ENCODE measurements at regions not wholly inside any gene's neighbourhood (a gene's known extent, or its start where the extent isn't known, plus 50 kb on each side); places are given as distances from the start of the nearest gene placed in this dataset.

DNA sequence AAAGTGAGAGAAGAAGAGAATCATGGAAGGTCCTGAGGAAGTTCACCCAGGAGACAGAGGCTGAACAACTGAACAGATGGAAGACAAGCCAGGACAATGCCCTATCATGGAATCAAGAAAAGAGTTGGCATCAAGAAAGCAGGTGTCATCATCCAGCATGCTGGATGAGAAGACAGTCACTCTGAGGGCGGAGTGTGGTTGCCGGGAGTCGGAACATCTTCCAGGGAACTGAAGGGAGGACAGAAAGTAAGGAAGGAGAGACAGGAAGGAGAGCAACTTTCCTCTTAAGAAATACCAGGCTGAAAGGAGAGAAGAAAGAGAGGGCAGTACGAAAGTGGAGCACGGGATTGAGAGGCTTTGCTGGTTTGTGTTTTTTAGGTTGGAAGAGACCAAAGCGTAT is 654.5 kb upstream of the CELF2 start:
- Histone ChIP-seq H2AFZ (ENCODE audit: low read length) (no peak overlapping the region), H3K9me2 (replicated peaks; ENCODE audit: insufficient read depth, low read length) (no peaks in the 10 kb centered on the region), H4K20me1 (ENCODE audit: insufficient read depth, low read depth, low read length) (no peaks in the 10 kb centered on the region), H3K27me3 (ENCODE audit: low read length) (no peaks in the 10 kb centered on the region), H3K4me1 (ENCODE audit: low read length) (no peaks in the 10 kb centered on the region), H3K9ac (ENCODE audit: low read length) (no peak overlapping the region), H3K79me2 (ENCODE audit: low read length) (no peaks in the 10 kb centered on the region), H3K9me3 (ENCODE audit: low read length) (no peaks in the 10 kb centered on the region), H3K27ac (ENCODE audit: low read length) (no peak overlapping the region), H3K4me2 (ENCODE audit: low read depth, low read length, poor library complexity, severe bottlenecking) (no peak overlapping the region), H3K4me3 (ENCODE audit: low read length) (no peak overlapping the region), H3K36me3 (ENCODE audit: insufficient read depth, low read length) (no peaks in the 10 kb centered on the region)
- DNase-seq = no peak

DNA sequence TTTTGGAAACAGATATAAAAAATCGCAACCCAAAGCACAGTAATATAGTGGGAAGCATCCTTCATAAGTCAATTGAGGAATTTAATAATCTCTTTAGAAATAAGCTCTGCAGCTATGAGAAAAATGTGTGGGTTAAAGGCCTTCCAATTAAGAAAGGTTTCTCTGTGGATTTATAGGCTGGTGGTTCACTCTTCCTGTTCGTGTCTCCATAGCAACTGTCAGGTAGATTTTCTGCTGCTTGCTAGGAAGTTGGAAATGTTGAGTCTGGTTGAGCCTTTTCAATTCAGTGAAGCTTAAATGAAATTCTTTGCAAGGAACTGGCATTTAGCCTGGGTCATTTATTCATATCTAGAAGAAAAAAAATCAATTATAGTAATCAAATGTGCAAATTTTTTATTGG is 652.8 kb upstream of the CELF2 start:
- Histone ChIP-seq H4K20me1 (ENCODE audit: insufficient read depth, low read depth, low read length) (no peaks in the 10 kb centered on the region), H2AFZ (ENCODE audit: low read length) (no peak overlapping the region), H3K36me3 (ENCODE audit: insufficient read depth, low read length) (no peaks in the 10 kb centered on the region), H3K9ac (ENCODE audit: low read length) (no peak overlapping the region), H3K79me2 (ENCODE audit: low read length) (no peaks in the 10 kb centered on the region), H3K4me2 (ENCODE audit: low read depth, low read length, poor library complexity, severe bottlenecking) (no peak overlapping the region), H3K4me3 (ENCODE audit: low read length) (no peak overlapping the region), H3K9me3 (ENCODE audit: low read length) (no peaks in the 10 kb centered on the region), H3K27ac (ENCODE audit: low read length) (no peak overlapping the region), H3K9me2 (replicated peaks; ENCODE audit: insufficient read depth, low read length) (no peaks in the 10 kb centered on the region), H3K4me1 (ENCODE audit: low read length) (no peaks in the 10 kb centered on the region), H3K27me3 (ENCODE audit: low read length) (no peaks in the 10 kb centered on the region)
- no peak for DNase-seq

DNA sequence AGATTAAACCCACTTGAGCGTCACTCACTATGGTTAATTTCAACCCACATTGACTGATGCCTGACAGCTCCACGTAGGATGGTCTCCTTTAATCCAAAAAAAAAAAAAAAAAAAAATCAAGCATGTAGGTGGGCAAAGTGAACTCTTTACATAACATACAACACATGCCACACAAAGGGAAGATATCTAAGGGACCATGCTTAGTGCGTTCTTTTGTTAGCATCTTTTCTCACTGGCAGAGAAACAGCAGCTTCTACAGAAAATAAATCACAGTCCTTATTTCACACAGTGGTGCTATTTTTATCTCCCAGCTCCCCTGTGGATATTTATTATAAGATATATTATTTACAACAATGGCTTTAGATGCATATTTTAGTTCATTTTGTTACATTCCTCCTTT is 652.0 kb upstream of the CELF2 start:
- no peaks in the 10 kb centered on the region for H3K79me2 ChIP-seq (ENCODE audit: low read length)
- no peaks in the 10 kb centered on the region for H3K27me3 ChIP-seq (ENCODE audit: low read length)
- no peak overlapping the region for H3K27ac ChIP-seq (ENCODE audit: low read length)
- no peaks in the 10 kb centered on the region for H4K20me1 ChIP-seq (ENCODE audit: insufficient read depth, low read depth, low read length)
- H3K9ac ChIP-seq (ENCODE audit: low read length) = no peak overlapping the region
- no peak overlapping the region for H3K4me2 ChIP-seq (ENCODE audit: low read depth, low read length, poor library complexity, severe bottlenecking)
- no peaks in the 10 kb centered on the region for H3K9me2 ChIP-seq (replicated peaks; ENCODE audit: insufficient read depth, low read length)
- H3K4me3 ChIP-seq (ENCODE audit: low read length) = no peak overlapping the region
- H3K9me3 ChIP-seq (ENCODE audit: low read length) = no peaks in the 10 kb centered on the region
- H2AFZ ChIP-seq (ENCODE audit: low read length) = no peak overlapping the region
- H3K4me1 ChIP-seq (ENCODE audit: low read length) = no peaks in the 10 kb centered on the region
- H3K36me3 ChIP-seq (ENCODE audit: insufficient read depth, low read length) = no peaks in the 10 kb centered on the region
- no peak for DNase-seq

DNA sequence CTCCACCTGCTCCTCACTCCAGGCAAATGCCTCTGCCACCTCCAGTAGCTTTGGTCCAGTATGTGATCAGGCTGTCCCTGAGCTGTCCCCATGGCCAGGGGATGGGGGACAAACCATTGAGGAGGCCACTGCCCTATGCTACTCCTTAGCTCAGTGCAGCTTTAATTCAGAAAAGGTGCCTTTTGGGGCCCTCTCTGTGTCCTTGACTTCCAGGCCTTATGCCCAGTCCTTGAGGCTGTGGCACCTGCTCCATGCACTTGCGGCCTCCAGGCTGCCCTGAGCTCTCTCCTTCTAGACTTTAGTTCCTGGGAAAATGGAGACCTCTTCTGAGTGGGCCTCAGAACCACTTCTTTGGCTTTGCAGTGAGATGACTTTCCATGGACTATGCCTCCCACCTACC is 650.8 kb upstream of the CELF2 start:
- H3K4me2 ChIP-seq (ENCODE audit: low read depth, low read length, poor library complexity, severe bottlenecking) = no peak overlapping the region
- no peak overlapping the region for H3K9ac ChIP-seq (ENCODE audit: low read length)
- H3K9me2 ChIP-seq (replicated peaks; ENCODE audit: insufficient read depth, low read length) = no peaks in the 10 kb centered on the region
- H3K79me2 ChIP-seq (ENCODE audit: low read length) = no peaks in the 10 kb centered on the region
- DNase-seq = no peak
- no peak overlapping the region for H3K4me3 ChIP-seq (ENCODE audit: low read length)
- H3K9me3 ChIP-seq (ENCODE audit: low read length) = no peaks in the 10 kb centered on the region
- H3K27me3 ChIP-seq (ENCODE audit: low read length) = no peaks in the 10 kb centered on the region
- no peaks in the 10 kb centered on the region for H3K36me3 ChIP-seq (ENCODE audit: insufficient read depth, low read length)
- H3K27ac ChIP-seq (ENCODE audit: low read length) = no peak overlapping the region
- no peaks in the 10 kb centered on the region for H3K4me1 ChIP-seq (ENCODE audit: low read length)
- no peak overlapping the region for H2AFZ ChIP-seq (ENCODE audit: low read length)
- H4K20me1 ChIP-seq (ENCODE audit: insufficient read depth, low read depth, low read length) = no peaks in the 10 kb centered on the region

DNA sequence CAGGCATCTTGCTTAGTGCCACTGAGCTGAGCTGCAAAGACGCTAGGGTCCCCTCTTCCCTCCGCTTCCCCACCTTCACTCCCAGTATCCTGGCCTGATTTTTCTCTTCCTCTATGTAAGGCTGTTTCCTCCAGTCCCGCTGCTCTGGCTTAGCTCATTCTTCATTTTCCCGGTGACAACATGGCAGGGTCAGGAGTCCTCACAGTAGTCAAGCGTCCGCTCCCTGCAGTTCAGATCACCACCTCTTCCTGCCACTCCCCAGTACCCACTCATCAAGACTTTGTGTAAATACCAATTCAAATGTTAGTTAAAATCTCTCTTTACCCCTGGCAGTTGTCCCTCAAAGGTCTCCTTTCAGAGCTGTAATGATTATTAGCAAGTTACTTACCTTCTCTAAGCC is 650.4 kb upstream of the CELF2 start:
- no peaks in the 10 kb centered on the region for H3K79me2 ChIP-seq (ENCODE audit: low read length)
- no peaks in the 10 kb centered on the region for H4K20me1 ChIP-seq (ENCODE audit: insufficient read depth, low read depth, low read length)
- no peak overlapping the region for H2AFZ ChIP-seq (ENCODE audit: low read length)
- no peak for DNase-seq
- H3K4me3 ChIP-seq (ENCODE audit: low read length) = no peak overlapping the region
- no peaks in the 10 kb centered on the region for H3K4me1 ChIP-seq (ENCODE audit: low read length)
- no peaks in the 10 kb centered on the region for H3K9me3 ChIP-seq (ENCODE audit: low read length)
- no peaks in the 10 kb centered on the region for H3K27me3 ChIP-seq (ENCODE audit: low read length)
- H3K9ac ChIP-seq (ENCODE audit: low read length) = no peak overlapping the region
- H3K36me3 ChIP-seq (ENCODE audit: insufficient read depth, low read length) = no peaks in the 10 kb centered on the region
- no peaks in the 10 kb centered on the region for H3K9me2 ChIP-seq (replicated peaks; ENCODE audit: insufficient read depth, low read length)
- H3K4me2 ChIP-seq (ENCODE audit: low read depth, low read length, poor library complexity, severe bottlenecking) = no peak overlapping the region
- no peak overlapping the region for H3K27ac ChIP-seq (ENCODE audit: low read length)

DNA sequence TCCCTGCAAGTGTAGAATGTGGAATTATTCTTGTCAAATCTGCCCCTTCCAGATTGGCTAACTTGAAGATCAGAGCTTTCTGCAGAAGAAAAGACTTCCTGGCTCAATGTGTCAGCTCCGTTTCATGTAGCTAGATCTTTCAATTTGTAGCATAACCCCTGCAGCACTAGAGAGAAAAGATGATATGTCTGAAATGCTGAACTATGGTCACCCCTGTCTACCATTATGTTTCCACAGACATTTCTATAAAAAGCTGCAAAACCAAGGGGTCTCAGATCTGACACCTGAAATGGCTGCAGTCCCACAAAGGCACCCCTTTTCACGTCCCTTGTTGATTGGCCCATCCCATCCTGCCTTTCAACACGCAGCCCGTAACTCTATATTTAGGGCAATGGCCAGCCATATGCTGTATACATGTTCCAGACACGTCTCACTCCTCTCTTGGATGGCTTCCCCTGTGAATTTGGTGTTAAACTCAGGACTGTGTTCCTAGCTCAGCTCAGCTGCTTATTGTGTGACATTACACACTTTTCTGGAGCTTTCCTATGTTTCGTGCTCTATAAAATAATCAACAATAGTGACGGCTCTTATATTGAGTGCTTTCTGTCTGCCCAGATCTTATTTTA is 648.6 kb upstream of the CELF2 start:
- no peak overlapping the region for H3K9ac ChIP-seq (ENCODE audit: low read length)
- no peaks in the 10 kb centered on the region for H3K9me2 ChIP-seq (replicated peaks; ENCODE audit: insufficient read depth, low read length)
- no peaks in the 10 kb centered on the region for H3K4me1 ChIP-seq (ENCODE audit: low read length)
- H3K27ac ChIP-seq (ENCODE audit: low read length) = no peak overlapping the region
- H3K4me2 ChIP-seq (ENCODE audit: low read depth, low read length, poor library complexity, severe bottlenecking) = no peak overlapping the region
- no peaks in the 10 kb centered on the region for H3K9me3 ChIP-seq (ENCODE audit: low read length)
- no peak overlapping the region for H3K4me3 ChIP-seq (ENCODE audit: low read length)
- H2AFZ ChIP-seq (ENCODE audit: low read length) = no peak overlapping the region
- no peaks in the 10 kb centered on the region for H3K79me2 ChIP-seq (ENCODE audit: low read length)
- no peaks in the 10 kb centered on the region for H4K20me1 ChIP-seq (ENCODE audit: insufficient read depth, low read depth, low read length)
- no peaks in the 10 kb centered on the region for H3K27me3 ChIP-seq (ENCODE audit: low read length)
- no peak for DNase-seq
- H3K36me3 ChIP-seq (ENCODE audit: insufficient read depth, low read length) = no peaks in the 10 kb centered on the region

DNA sequence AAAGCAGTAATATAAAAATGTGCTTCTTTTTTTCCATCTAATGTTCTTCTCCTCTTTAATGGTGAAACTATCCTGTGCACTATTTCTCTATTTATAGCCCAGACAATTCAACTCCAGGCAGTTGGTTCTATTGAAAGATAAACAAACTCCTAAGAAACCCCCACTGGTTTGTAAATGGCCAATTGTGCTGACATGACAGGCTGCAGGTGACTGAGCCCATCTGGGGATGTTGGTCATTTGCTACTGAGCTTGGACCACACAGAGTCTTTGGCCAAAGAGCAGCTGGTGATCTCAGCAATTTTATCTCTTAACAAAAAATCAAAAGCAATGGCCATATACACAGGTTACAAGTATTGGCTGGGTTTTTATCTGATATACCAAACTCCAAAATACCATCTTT is 631.8 kb upstream of the CELF2 start:
- Histone ChIP-seq H3K4me2 (ENCODE audit: low read depth, low read length, poor library complexity, severe bottlenecking) (no peak overlapping the region), H3K27ac (ENCODE audit: low read length) (no peak overlapping the region), H3K4me3 (ENCODE audit: low read length) (no peak overlapping the region), H3K4me1 (ENCODE audit: low read length) (no peaks in the 10 kb centered on the region), H3K9me3 (ENCODE audit: low read length) (no peaks in the 10 kb centered on the region), H3K79me2 (ENCODE audit: low read length) (no peaks in the 10 kb centered on the region), H3K27me3 (ENCODE audit: low read length) (no peaks in the 10 kb centered on the region), H3K36me3 (ENCODE audit: insufficient read depth, low read length) (no peaks in the 10 kb centered on the region), H3K9me2 (replicated peaks; ENCODE audit: insufficient read depth, low read length) (no peaks in the 10 kb centered on the region), H4K20me1 (ENCODE audit: insufficient read depth, low read depth, low read length) (no peaks in the 10 kb centered on the region), H3K9ac (ENCODE audit: low read length) (no peak overlapping the region), H2AFZ (ENCODE audit: low read length) (no peak overlapping the region)
- no peak for DNase-seq

DNA sequence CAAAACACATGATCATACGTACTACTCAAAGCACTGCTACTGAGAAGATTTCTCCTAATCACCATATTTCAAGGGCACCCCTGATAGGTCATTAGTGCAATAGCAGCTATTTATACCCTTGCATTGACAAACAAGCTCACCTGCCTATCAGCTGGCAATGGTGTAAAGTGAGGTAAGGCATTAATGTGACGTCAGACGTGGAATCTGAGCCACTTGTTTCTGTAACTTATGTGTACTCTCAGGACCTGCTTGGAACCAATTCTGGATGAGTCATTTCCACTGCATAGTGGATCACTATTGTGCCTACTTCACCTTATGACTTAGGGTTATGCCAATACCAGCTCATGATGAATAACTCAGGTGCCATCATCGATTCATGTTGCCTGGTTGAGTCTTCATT is 628.5 kb upstream of the CELF2 start:
- no peak overlapping the region for H3K9ac ChIP-seq (ENCODE audit: low read length)
- no peaks in the 10 kb centered on the region for H3K36me3 ChIP-seq (ENCODE audit: insufficient read depth, low read length)
- no peaks in the 10 kb centered on the region for H3K9me3 ChIP-seq (ENCODE audit: low read length)
- no peak overlapping the region for H3K4me3 ChIP-seq (ENCODE audit: low read length)
- no peak overlapping the region for H3K27ac ChIP-seq (ENCODE audit: low read length)
- H3K9me2 ChIP-seq (replicated peaks; ENCODE audit: insufficient read depth, low read length) = no peaks in the 10 kb centered on the region
- H4K20me1 ChIP-seq (ENCODE audit: insufficient read depth, low read depth, low read length) = no peaks in the 10 kb centered on the region
- no peak overlapping the region for H3K4me2 ChIP-seq (ENCODE audit: low read depth, low read length, poor library complexity, severe bottlenecking)
- no peaks in the 10 kb centered on the region for H3K27me3 ChIP-seq (ENCODE audit: low read length)
- DNase-seq = no peak
- H3K79me2 ChIP-seq (ENCODE audit: low read length) = no peaks in the 10 kb centered on the region
- H2AFZ ChIP-seq (ENCODE audit: low read length) = no peak overlapping the region
- H3K4me1 ChIP-seq (ENCODE audit: low read length) = no peaks in the 10 kb centered on the region

DNA sequence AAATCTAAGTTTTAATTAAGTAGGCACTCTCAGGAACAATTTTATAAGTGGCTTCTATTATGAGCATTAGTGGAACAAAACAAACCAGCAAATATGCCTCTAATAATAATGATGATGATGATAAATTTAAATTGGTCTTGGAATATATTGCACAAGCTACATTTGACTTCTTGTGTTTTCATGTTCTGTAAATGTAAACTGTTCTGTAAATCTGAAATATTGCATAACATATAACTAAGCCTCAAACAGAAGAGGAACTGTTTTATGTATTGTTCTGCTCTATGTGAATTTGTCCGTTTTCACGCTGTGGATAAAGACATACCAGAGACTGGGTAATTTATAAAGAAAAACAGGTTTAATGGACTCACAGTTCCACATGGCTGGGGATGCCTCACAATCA is 625.2 kb upstream of the CELF2 start:
- no peak overlapping the region for H3K4me2 ChIP-seq (ENCODE audit: low read depth, low read length, poor library complexity, severe bottlenecking)

More for the DNA sequence above, 625.2 kb upstream of the CELF2 start:
- no peak for DNase-seq
- no peak overlapping the region for H3K27ac ChIP-seq (ENCODE audit: low read length)
- no peak overlapping the region for H2AFZ ChIP-seq (ENCODE audit: low read length)
- no peaks in the 10 kb centered on the region for H3K9me2 ChIP-seq (replicated peaks; ENCODE audit: insufficient read depth, low read length)
- no peak overlapping the region for H3K4me3 ChIP-seq (ENCODE audit: low read length)
- H3K36me3 ChIP-seq (ENCODE audit: insufficient read depth, low read length) = no peaks in the 10 kb centered on the region
- H3K27me3 ChIP-seq (ENCODE audit: low read length) = no peaks in the 10 kb centered on the region
- H3K79me2 ChIP-seq (ENCODE audit: low read length) = no peaks in the 10 kb centered on the region
- H3K4me1 ChIP-seq (ENCODE audit: low read length) = no peaks in the 10 kb centered on the region
- no peaks in the 10 kb centered on the region for H3K9me3 ChIP-seq (ENCODE audit: low read length)
- no peak overlapping the region for H3K9ac ChIP-seq (ENCODE audit: low read length)
- H4K20me1 ChIP-seq (ENCODE audit: insufficient read depth, low read depth, low read length) = no peaks in the 10 kb centered on the region

All from Karpas-422 (cell line).